K562 (cell line): ENCODE measurements at regions not wholly inside any gene's neighbourhood (a gene's known extent, or its start where the extent isn't known, plus 50 kb on each side); places are given as distances from the start of the nearest gene placed in this dataset.

Source experiments
- ATAC-seq: fragments of 200-7000 bp; cut with Tn5 transposase; 3 replicates; pipeline ENCODE4 v1.9.1; 2020; ENCODE audit warnings: moderate library complexity
- BruUV-seq: library from RNA; stranded (reverse); fragments of 400-500 nt; replicated peaks from 2 replicates; lab custom pipeline; 2021; lab: Mats Ljungman, UMichigan
- CTCF ChIA-PET: fragments of 300-600 bp; formaldehyde crosslinking; extraction: SDS; loops from one replicate; lab custom pipeline; 2021; ENCODE audit warnings: low intra/inter-chr PET ratio; lab: Yijun Ruan, JAX
- POLR2A ChIA-PET: fragments of 300-600, 350-650 bp; sonication (Branson Sonifier 250); formaldehyde crosslinking; extraction: SDS; loops from one replicate; lab custom pipeline; 2021; ENCODE audit warnings: antibody characterized with exemption, inconsistent platforms; lab: Yijun Ruan, JAX
- DNase-seq, 4 experiments: peaks; one replicate each; pipeline versions ENCODE4 v3.0.0 to v3.0.0-alpha.2; 2011 to 2018; ENCODE audit warnings: low spot score in 3 of 4, mixed read lengths in 3 of 4; ENCODE audit errors: extremely low read depth in 1 of 4
- FAIRE-seq: peaks from 2 replicates; lab custom pipeline; 2011; peaks lifted over from hg19 to GRCh38; lab: Jason Lieb, UNC
- H2AFZ ChIP-seq: 2 replicates; pipeline ENCODE4 v1.6.0; 2011; ENCODE audit warnings: low read depth, low read length, control low read depth, inconsistent platforms
- H3K27ac ChIP-seq: fragments of 200-600 bp; 3 replicates; pipeline ENCODE4 v1.8.0; 2011; ENCODE audit warnings: low read depth, mild to moderate bottlenecking, control low read depth, inconsistent platforms, low read length, moderate library complexity, mixed read lengths; ENCODE audit errors: extremely low read depth
- H3K27me3 ChIP-seq, 2 experiments: fragments of 300-600 bp in 1 of 2; 2 replicates in 1 of 2; 3 replicates in 1 of 2; pipeline versions ENCODE4 v1.6.0 to v1.8.0; 2011; ENCODE audit warnings: inconsistent platforms in 2 of 2, low read length in 2 of 2, mild to moderate bottlenecking in 1 of 2, mixed read lengths in 1 of 2, moderate library complexity in 1 of 2; ENCODE audit not compliant: control insufficient read depth in 2 of 2, insufficient read depth in 2 of 2
- H3K36me3 ChIP-seq: fragments of 300-600 bp; 3 replicates; pipeline ENCODE4 v1.8.0; 2011; ENCODE audit warnings: mild to moderate bottlenecking, low read length, inconsistent platforms; ENCODE audit not compliant: control insufficient read depth, insufficient read depth
- H3K4me1 ChIP-seq, 2 experiments: fragments of 200-600 bp in 1 of 2; replicated peaks in 1 of 2; 2 replicates in 1 of 2; 3 replicates in 1 of 2; pipeline versions ENCODE4 v1.5.1 to v1.8.0; 2011; ENCODE audit warnings: inconsistent platforms in 2 of 2, low read length in 2 of 2, mild to moderate bottlenecking in 1 of 2, mixed read lengths in 1 of 2, moderate library complexity in 1 of 2; ENCODE audit not compliant: control insufficient read depth in 2 of 2, insufficient read depth in 2 of 2
- H3K4me2 ChIP-seq: 2 replicates; pipeline ENCODE4 v1.6.1; 2011; ENCODE audit warnings: low read length, control low read depth, inconsistent platforms, mixed read lengths; ENCODE audit not compliant: insufficient read depth
- H3K4me3 ChIP-seq: fragments of 200-600 bp; sonication (generic), shearing (Covaris generic); 2 replicates; pipeline ENCODE4 v1.5.1; 2016; ENCODE audit warnings: control low read depth, inconsistent platforms
- H3K79me2 ChIP-seq: fragments of 200-600 bp; 3 replicates; pipeline ENCODE4 v1.8.0; 2011; ENCODE audit warnings: low read length, inconsistent platforms; ENCODE audit not compliant: control insufficient read depth, insufficient read depth
- H3K9ac ChIP-seq, 2 experiments: 2 replicates each; pipeline versions ENCODE4 v1.6.0 to v1.6.1; 2011; ENCODE audit warnings: low read depth in 2 of 2, low read length in 2 of 2, control low read depth in 1 of 2, inconsistent platforms in 1 of 2, mild to moderate bottlenecking in 1 of 2, mixed read lengths in 1 of 2; ENCODE audit not compliant: insufficient read depth in 1 of 2
- H3K9me1 ChIP-seq: one replicate; pipeline ENCODE4 v1.6.0; 2011; ENCODE audit warnings: inconsistent platforms, mild to moderate bottlenecking, low read length, moderate library complexity; ENCODE audit not compliant: control insufficient read depth, insufficient read depth
- H3K9me3 ChIP-seq: replicated peaks from 2 replicates; pipeline ENCODE4 v1.5.1; 2011; ENCODE audit warnings: low read depth, low read length, inconsistent platforms; ENCODE audit not compliant: control insufficient read depth, insufficient read depth
- H4K20me1 ChIP-seq: replicated peaks from 2 replicates; pipeline ENCODE4 v1.6.1; 2011; ENCODE audit warnings: low read length, inconsistent platforms, mixed read lengths; ENCODE audit not compliant: control insufficient read depth, insufficient read depth
- ARHGAP35 ChIP-seq: fragments of 450-650 bp; IDR thresholded peaks from 2 replicates; pipeline ENCODE4 v1.6.1; 2018; ENCODE audit not compliant: partially characterized antibody
- DNMT1 ChIP-seq: fragments of 450-650 bp; IDR thresholded peaks from 2 replicates; pipeline ENCODE4 v1.6.1; 2016; ENCODE audit warnings: antibody characterized with exemption, mild to moderate bottlenecking
- FOXK1 ChIP-seq: sonication (generic); formaldehyde crosslinking; IDR thresholded peaks from 2 replicates; pipeline ENCODE4 v1.8.0; 2022; ENCODE audit warnings: missing genetic modification reagents, mild to moderate bottlenecking, borderline replicate concordance
- FOXP1 ChIP-seq: sonication (generic); formaldehyde crosslinking; IDR thresholded peaks from 2 replicates; pipeline ENCODE4 v1.8.0; 2022; ENCODE audit warnings: mild to moderate bottlenecking, missing genetic modification reagents
- MCM2 ChIP-seq: fragments of 450-650 bp; IDR thresholded peaks from 2 replicates; pipeline ENCODE4 v1.6.1; 2017; ENCODE audit warnings: low read depth, mild to moderate bottlenecking
- MCM3 ChIP-seq: fragments of 450-650 bp; IDR thresholded peaks from 2 replicates; pipeline ENCODE4 v1.6.1; 2016
- MXD1 ChIP-seq: fragments of 250-450 bp; sonication (Bioruptor Pico); IDR thresholded peaks from 2 replicates; pipeline ENCODE4 v1.8.0; 2021; ENCODE audit warnings: borderline replicate concordance, mild to moderate bottlenecking, moderate library complexity; ENCODE audit not compliant: poor library complexity, severe bottlenecking
- NFIC ChIP-seq: fragments of 450-650 bp; IDR thresholded peaks from 2 replicates; pipeline ENCODE4 v1.6.1; 2017; ENCODE audit warnings: mild to moderate bottlenecking, inconsistent platforms
- NFYB ChIP-seq: IDR thresholded peaks from 2 replicates; pipeline ENCODE4 v1.6.1; 2011; ENCODE audit warnings: mild to moderate bottlenecking, moderate library complexity; ENCODE audit not compliant: insufficient read length; ENCODE audit errors: extremely low read depth
- PTTG1 ChIP-seq: fragments of 450-650 bp; IDR thresholded peaks from 2 replicates; pipeline ENCODE4 v1.6.1; 2016; ENCODE audit warnings: low read depth, mild to moderate bottlenecking, missing genetic modification characterization, missing compliant biosample characterization
- PYGO2 ChIP-seq: fragments of 450-650 bp; IDR thresholded peaks from 2 replicates; pipeline ENCODE4 v1.6.1; 2016; ENCODE audit warnings: mild to moderate bottlenecking, missing genetic modification characterization, moderate library complexity, missing compliant biosample characterization
- RCOR1 ChIP-seq, 2 experiments: IDR thresholded peaks; 2 replicates each; pipeline ENCODE4 v1.6.1; 2012; ENCODE audit warnings: low read depth in 2 of 2, low read length in 2 of 2, borderline replicate concordance in 1 of 2, improper control_type of control experiment in 1 of 2
- SIN3A ChIP-seq, 2 experiments: fragments of 150-350 bp in 1 of 2; IDR thresholded peaks; 2 replicates each; pipeline ENCODE4 v1.6.1; 2011 to 2016; ENCODE audit warnings: borderline replicate concordance in 2 of 2, low read depth in 2 of 2, low read length in 2 of 2, mild to moderate bottlenecking in 2 of 2, moderate library complexity in 2 of 2; ENCODE audit not compliant: control insufficient read depth in 1 of 2
- TBL1XR1 ChIP-seq, 2 experiments: IDR thresholded peaks; 2 replicates each; pipeline ENCODE4 v1.6.1; 2012; ENCODE audit warnings: improper control_type of control experiment in 2 of 2, low read length in 2 of 2, mild to moderate bottlenecking in 1 of 2
- WHSC1 ChIP-seq: IDR thresholded peaks from one replicate; pipeline ENCODE4 v1.6.1; 2012; ENCODE audit warnings: low read length, control low read depth, inconsistent platforms
- ZNF23 ChIP-seq: fragments of 250-450 bp; sonication (Bioruptor Pico); IDR thresholded peaks from 2 replicates; pipeline ENCODE4 v1.4.0; 2020; ENCODE audit warnings: mild to moderate bottlenecking
- WGBS: fragments of 100-300 bp; shearing (Covaris generic); methylation state at CpG from one replicate; pipeline ENCODE4 v1.1.6; 2016; ENCODE audit warnings: low coverage, mixed read lengths; ENCODE audit not compliant: insufficient coverage; ENCODE audit errors: missing lambda C conversion rate; 5-methylcytosine and 5-hydroxymethylcytosine counted together
- in situ Hi-C: fragments of 300-500 bp; cut with MboI; formaldehyde crosslinking; loops from 4 replicates; pipeline ENCODE4 v1.15.0; 2018; ENCODE audit warnings: inconsistent platforms, mixed read lengths
- intact Hi-C: fragments of 100-400 bp; cut with micrococcal nuclease; formaldehyde crosslinking; loops from 2 replicates; pipeline ENCODE4 v1.14.2; 2022

DNA sequence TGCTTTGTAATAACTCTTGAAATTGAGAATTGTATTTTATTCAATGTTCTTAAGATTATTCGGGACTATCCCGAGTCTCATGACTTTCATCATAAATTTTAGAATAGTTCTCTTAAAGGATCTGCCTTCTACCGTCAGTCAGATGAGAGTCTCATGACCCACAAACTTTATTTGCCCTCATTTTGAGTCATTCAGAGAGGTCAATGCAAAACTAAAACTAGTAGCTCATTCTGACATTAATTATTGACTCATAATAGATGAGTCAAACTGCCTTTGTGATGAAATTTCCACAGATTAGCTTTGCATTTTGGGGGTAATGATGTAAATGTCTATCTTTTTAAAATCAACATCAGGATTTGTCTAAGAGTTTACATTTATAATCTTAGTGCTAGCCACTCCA is 1527.3 kb downstream of the TECRL start (continued):
- TF ChIP-seq ARHGAP35 = no peak
- TF ChIP-seq TBL1XR1 (IDR thresholded peaks at IDR 0.05; ENCODE audit: low read length in 2 of 2) = no peak
- no peak for TF ChIP-seq FOXP1 (CRISPR knock-in tag)
- TF ChIP-seq PYGO2 (tag) = no peak
- no peak for TF ChIP-seq RCOR1 (IDR thresholded peaks at IDR 0.05; ENCODE audit: borderline replicate concordance in 1 of 2, low read depth in 2 of 2, low read length in 2 of 2)
- no peak for TF ChIP-seq MCM3
- no peak for TF ChIP-seq NFIC
- TF ChIP-seq FOXK1 (CRISPR knock-in tag) = no peak
- no peak for TF ChIP-seq PTTG1 (tag)
- TF ChIP-seq, all 486 proteins: peak for 0

DNA sequence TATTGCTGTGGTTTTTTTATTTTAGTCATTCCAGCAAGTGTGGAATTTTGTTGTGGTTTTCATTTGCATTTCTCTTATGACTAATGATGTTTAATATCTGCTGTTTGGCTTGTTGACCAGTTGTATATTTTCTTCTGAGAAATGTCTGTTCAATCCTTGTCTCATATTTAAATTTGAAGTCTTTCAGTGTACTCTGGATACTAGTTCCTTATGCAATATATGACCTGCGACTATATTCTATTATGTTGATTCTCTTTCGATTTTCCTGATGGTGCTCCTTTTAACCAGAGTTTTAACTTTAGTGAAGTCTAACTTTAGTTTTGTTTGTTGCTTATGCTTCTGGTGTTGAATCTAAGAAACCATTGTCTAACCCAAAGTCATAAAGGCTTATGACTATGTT is 1528.0 kb downstream of the TECRL start:
- Histone ChIP-seq H3K27ac (no peak overlapping the region), H3K4me3 (no peak overlapping the region), H3K4me2 (no peak overlapping the region), H3K27me3 (no peaks in the 10 kb centered on the region), H3K9me3 (no peaks in the 10 kb centered on the region), H2AFZ (no peak overlapping the region), H4K20me1 (no peaks in the 10 kb centered on the region), H3K9me1 (no peaks in the 10 kb centered on the region), H3K79me2 (no peaks in the 10 kb centered on the region), H3K36me3 (no peaks in the 10 kb centered on the region), H3K4me1 (no peaks in the 10 kb centered on the region), H3K9ac (no peak overlapping the region)
- intact Hi-C loops (no loop called here), in situ Hi-C loops (no loop called here)
- BruUV-seq = no TSS peak
- 0% methylated on average over 2 of the region's 2 CpGs for WGBS
- ATAC-seq (no peak), FAIRE-seq (no peak), DNase-seq (no peak)
- ChIA-PET POLR2A (no interaction called here), CTCF (no interaction called here)
- TF ChIP-seq SIN3A (IDR thresholded peaks at IDR 0.05; ENCODE audit: borderline replicate concordance in 2 of 2, control insufficient read depth in 1 of 2, low read depth in 2 of 2, low read length in 2 of 2) (no peak), DNMT1 (no peak), MXD1 (no peak), MCM2 (no peak), ZNF23 (no peak), WHSC1 (no peak), NFYB (no peak)
